Activated CD4-positive, alpha-beta memory T cell treated with anti-CD3 and anti-CD28 coated beads, Interleukin-2, amount 10 ng/mL, durations not matched to agents 7 days and 5 days (primary cell): ENCODE measurements at regions not wholly inside any gene's neighbourhood (a gene's known extent, or its start where the extent isn't known, plus 50 kb on each side); places are given as distances from the start of the nearest gene placed in this dataset.

ENCODE experiments used
- CTCF ChIA-PET: fragments of 350-600 bp; sonication (Branson Sonifier 250); formaldehyde crosslinking; loops from one replicate; lab custom pipeline; 2021; ENCODE audit warnings: antibody characterized with exemption, inconsistent platforms; lab: Charles Lee
- POLR2A ChIA-PET: fragments of 350-600 bp; sonication (Branson Sonifier 250); formaldehyde crosslinking; loops from one replicate; lab custom pipeline; 2021; ENCODE audit warnings: antibody characterized with exemption; lab: Charles Lee
- DNase-seq: peaks from one replicate; pipeline ENCODE4 v3.0.0-alpha.2; 2020
- H3K27ac Mint-ChIP-seq: one replicate; pipeline ENCODE4 v1.8.0; 2021; ENCODE audit warnings: mild to moderate bottlenecking, mixed read lengths
- H3K27me3 Mint-ChIP-seq: one replicate; pipeline ENCODE4 v1.8.0; 2021; ENCODE audit warnings: mixed read lengths
- H3K36me3 Mint-ChIP-seq: one replicate; pipeline ENCODE4 v1.8.0; 2021; ENCODE audit warnings: low read depth, mixed read lengths
- H3K4me1 Mint-ChIP-seq: one replicate; pipeline ENCODE4 v1.8.0; 2021; ENCODE audit warnings: mixed read lengths
- H3K4me3 Mint-ChIP-seq: one replicate; pipeline ENCODE4 v1.8.0; 2021; ENCODE audit warnings: mild to moderate bottlenecking, mixed read lengths
- H3K9me3 Mint-ChIP-seq: one replicate; pipeline ENCODE4 v1.8.0; 2021; ENCODE audit warnings: mixed read lengths

DNA sequence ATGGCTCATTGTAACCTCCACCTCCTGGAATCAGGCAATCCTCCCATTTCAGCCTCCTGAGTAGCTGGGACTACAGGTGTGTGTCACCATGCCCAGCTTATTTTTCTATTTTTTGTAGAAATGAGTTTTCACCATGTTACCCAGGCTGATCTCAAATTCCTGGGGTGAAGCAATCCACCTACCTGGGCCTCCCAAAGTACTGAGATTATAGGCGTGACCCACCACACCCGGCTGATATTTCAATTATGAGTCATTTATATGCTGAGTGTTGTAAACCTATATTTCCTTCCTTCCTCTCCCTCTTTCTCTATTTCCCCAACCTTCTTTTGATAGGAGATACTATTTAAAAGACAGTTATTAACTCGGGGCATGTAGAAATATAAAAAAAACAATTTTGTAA, 469.6 kb upstream of the ID2 start:
- Mint-ChIP-seq H3K4me3 (no peak overlapping the region), H3K4me1 (peaks cover 14% of the 10 kb centered on the region), H3K9me3 (peaks cover 22% of the 10 kb centered on the region), H3K36me3 (peaks cover 19% of the 10 kb centered on the region), H3K27me3 (no peaks in the 10 kb centered on the region), H3K27ac (no peak overlapping the region)
- ChIA-PET POLR2A (interaction anchor here (1.3 kb wide), 1 partner anchor 17 kb away, joined by 3 read pairs; no protein-coding TSS in a partner anchor), CTCF (no interaction called here)
- DNase-seq: no peak

DNA sequence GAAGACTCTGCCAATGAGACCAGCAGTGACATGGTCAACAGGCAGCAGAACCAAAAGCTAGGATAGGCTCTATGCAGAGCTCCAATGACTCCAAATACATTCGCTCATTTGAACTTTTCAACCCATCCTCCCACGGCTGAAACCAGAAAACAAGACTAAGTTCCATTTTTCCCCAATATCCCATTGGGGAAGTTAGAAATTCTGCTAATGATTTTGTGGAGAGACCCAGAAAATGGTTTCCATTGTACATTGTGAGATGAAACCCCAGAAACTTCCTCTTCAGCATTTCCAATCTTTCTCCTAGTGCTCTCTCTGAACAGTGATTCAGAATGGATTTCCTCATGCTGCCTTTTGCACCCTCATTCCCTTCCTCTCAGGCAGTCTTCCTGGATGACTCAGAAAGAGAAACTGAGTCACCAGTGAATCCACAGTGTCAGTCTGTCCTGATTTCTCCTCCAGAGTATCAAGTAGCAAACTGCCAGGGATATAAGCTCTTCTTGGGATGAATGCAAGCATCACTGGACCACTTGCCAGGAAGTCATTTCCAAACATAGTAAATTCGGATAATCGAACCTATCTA, 467.7 kb upstream of the ID2 start:
- H3K36me3 Mint-ChIP-seq: peaks cover 10% of the 10 kb centered on the region
- H3K27ac Mint-ChIP-seq: no peak overlapping the region
- ChIA-PET CTCF (no interaction called here), POLR2A (no interaction called here)
- peaks cover 10% of the 10 kb centered on the region for H3K9me3 Mint-ChIP-seq
- H3K27me3 Mint-ChIP-seq: no peaks in the 10 kb centered on the region
- no peak overlapping the region for H3K4me3 Mint-ChIP-seq
- no peak for DNase-seq
- peaks cover 15% of the 10 kb centered on the region for H3K4me1 Mint-ChIP-seq

DNA sequence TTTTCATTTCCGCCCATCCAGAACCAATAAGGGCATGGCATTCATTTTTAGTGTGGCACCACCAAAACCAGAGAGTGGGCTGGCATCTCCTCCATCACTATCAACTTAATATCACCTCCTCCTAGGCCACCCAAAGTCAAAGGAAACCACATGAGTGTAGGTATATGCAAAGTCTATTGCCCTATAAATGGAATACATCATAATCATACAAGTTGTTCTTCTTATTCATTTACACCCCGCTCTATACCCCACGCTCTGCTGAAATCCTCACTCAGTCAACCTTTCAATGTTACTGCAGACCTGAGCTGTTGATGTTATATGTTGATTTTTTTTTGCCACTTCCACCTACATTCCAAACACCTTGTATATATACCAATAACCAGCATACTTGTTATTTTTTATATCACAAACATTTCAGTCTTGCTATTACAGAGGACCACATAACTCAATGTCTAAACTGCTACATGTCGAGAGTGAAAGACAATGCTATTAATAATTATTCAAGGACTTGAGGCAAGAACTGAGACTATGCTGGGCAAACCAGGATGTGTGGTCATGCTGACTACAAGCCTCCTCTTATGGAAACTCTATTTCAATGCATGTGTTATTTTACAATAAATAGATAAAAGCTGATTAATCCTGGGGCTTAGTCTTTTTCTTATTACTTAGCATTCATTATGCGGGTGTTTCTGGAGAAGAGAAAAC, 466.5 kb upstream of the ID2 start:
- DNase-seq: no peak
- Mint-ChIP-seq H3K4me1 (peaks cover 17% of the 10 kb centered on the region), H3K4me3 (no peak overlapping the region), H3K27me3 (no peaks in the 10 kb centered on the region), H3K27ac (no peak overlapping the region), H3K9me3 (peaks cover 5% of the 10 kb centered on the region), H3K36me3 (peaks cover 5% of the 10 kb centered on the region)
- CTCF ChIA-PET: no interaction called here
- POLR2A ChIA-PET: no interaction called here

DNA sequence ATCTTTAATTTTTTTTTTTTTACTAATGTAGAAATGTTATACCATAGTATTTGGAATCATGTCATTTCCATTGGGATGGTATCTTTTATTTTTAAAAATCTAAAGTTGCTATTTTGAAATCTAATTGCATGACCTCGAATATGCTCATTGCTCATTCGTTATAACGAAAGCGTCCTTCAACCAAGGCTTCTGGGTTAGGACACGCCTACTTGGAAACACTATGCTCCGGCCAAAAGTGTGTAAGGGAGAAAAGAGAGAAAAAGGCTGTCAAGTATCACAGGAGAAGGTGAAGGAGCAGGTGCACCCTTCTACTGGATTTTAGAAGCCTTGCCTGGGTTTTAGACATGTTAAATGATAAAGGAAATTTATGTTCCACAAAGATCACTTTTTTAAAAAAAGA, 465.9 kb upstream of the ID2 start:
- H3K27me3 Mint-ChIP-seq: no peaks in the 10 kb centered on the region
- H3K4me1 Mint-ChIP-seq: peaks cover 17% of the 10 kb centered on the region
- no peak for DNase-seq
- H3K9me3 Mint-ChIP-seq: peaks cover 5% of the 10 kb centered on the region
- CTCF ChIA-PET: interaction anchor here (0.7 kb wide), 1 partner anchor 458 kb away, joined by 4 read pairs; no protein-coding TSS in a partner anchor
- H3K36me3 Mint-ChIP-seq: peaks cover 5% of the 10 kb centered on the region
- H3K4me3 Mint-ChIP-seq: no peak overlapping the region
- H3K27ac Mint-ChIP-seq: no peak overlapping the region
- POLR2A ChIA-PET: no interaction called here

DNA sequence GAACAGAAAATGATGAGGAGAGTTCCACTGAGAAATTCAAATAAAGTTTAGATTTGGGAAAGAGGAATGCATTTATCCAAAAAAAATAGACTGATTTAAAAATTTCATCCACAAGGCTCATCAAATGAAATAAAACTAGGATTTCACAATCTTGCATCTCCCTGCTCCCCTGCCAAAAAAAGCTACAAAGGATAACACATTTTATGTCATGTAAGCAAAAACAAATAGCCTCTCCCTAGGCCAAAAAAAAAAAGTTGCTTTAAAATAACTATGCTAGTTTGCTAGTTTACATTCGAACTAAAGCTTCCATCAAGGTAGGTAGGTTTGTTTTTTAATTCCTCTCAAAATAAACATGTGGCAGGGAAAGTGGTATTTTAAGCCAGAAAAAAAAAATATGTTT, 465.5 kb upstream of the ID2 start:
- H3K4me3 Mint-ChIP-seq: no peak overlapping the region
- H3K36me3 Mint-ChIP-seq: peaks cover 4% of the 10 kb centered on the region
- H3K4me1 Mint-ChIP-seq: peaks cover 17% of the 10 kb centered on the region
- no peak overlapping the region for H3K27ac Mint-ChIP-seq
- CTCF ChIA-PET: interaction anchor here (0.7 kb wide), 1 partner anchor 459 kb away, joined by 4 read pairs; no protein-coding TSS in a partner anchor
- no peaks in the 10 kb centered on the region for H3K27me3 Mint-ChIP-seq
- H3K9me3 Mint-ChIP-seq: peaks cover 4% of the 10 kb centered on the region
- POLR2A ChIA-PET: no interaction called here
- no peak for DNase-seq

DNA sequence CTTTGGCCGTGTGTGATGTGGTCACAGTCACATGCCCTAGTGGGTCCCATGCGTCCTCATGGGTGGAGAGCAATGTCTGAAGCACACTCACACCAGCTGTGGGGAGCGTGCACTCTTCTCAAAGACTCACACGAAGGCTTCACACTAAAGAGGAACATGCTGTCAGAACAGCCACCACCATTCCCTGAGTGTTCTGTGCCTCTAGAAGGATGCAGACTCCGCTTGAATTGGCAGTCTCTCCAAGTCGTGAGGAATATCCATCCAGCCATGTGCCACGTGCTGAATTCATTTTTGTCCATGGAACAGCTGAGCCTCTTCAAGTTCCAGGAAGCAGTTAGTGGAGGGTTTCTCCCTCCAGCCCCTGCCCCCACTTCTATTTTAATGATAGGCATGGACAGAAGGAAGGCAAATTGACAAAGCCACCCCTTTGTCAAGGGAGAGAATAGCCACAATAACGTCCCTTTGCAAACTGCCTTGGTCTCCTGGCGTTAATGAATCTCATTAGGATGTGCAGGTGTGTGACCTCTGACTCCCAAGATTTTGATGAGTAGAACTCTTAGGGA, 464.3 kb upstream of the ID2 start:
- no peaks in the 10 kb centered on the region for H3K27me3 Mint-ChIP-seq
- H3K4me3 Mint-ChIP-seq: no peak overlapping the region
- H3K36me3 Mint-ChIP-seq: no peaks in the 10 kb centered on the region
- CTCF ChIA-PET: interaction anchor here (0.7 kb wide), 1 partner anchor 969 kb away, joined by 3 read pairs; no protein-coding TSS in a partner anchor
- H3K9me3 Mint-ChIP-seq: no peaks in the 10 kb centered on the region
- POLR2A ChIA-PET: no interaction called here
- H3K4me1 Mint-ChIP-seq: peaks cover 6% of the 10 kb centered on the region
- no peak overlapping the region for H3K27ac Mint-ChIP-seq
- DNase-seq: no peak

DNA sequence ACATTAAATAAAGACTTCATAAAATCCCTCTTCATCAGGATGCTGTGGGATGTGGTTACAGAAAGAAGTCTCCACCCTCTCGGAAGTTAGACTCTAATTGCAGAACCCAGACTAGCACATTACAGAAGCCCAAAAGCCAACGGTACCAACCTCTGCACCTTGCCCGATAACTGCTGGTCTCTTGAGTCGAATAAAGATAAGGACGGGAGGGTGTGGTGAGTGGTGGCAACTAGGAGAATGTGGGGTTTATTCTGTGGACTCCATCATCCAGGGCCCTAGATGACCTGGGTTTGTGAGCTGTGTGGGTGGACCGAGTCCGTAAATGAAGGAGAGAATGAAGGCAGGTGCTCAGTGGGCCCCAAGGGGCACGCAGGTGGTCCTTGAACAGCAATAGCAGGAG, 462.8 kb upstream of the ID2 start:
- ChIA-PET POLR2A (no interaction called here), CTCF (interaction anchor here (0.7 kb wide), 1 partner anchor 274 kb away, joined by 3 read pairs; no protein-coding TSS in a partner anchor)

DNA sequence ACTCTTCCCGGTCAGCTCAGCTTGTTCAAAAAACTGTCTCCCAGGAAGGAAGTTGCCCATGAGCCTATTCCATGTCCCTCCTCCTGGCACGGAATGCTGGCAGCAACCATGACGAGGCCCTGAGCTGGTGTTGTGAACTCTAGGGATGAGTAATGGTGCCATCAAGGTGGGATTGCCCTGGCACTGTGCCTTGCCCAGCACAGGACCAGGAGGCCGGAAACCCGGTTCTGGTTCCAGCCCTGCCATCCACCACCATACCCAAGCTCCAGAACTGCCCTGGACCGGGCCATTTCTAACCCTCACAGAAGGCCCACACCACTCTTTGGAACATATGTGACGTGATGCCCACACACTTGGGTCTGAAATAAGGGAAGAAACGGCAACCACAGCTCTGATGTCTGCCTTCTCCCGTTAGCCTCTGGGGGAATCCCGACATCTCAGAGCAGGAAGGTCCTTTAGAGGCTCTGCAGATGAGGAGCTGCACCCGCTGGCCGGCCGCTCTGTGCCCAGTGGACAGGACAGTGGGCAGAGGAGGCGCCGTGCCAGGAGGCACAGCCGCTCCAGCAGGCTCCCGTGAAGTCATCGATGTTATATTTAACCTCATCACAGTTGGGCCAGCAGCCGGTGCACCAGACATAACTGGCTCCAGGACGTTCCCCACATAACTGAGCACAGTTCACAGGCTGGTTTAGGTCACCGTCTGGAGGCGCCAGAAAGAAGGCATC, 462.1 kb upstream of the ID2 start:
- no peak for DNase-seq
- Mint-ChIP-seq H3K9me3 (no peaks in the 10 kb centered on the region), H3K27me3 (no peaks in the 10 kb centered on the region), H3K4me1 (peaks cover 5% of the 10 kb centered on the region), H3K4me3 (no peak overlapping the region), H3K36me3 (no peaks in the 10 kb centered on the region), H3K27ac (no peak overlapping the region)
- ChIA-PET CTCF (interaction anchor here (0.5 kb wide), 1 partner anchor 69 kb away, joined by 4 read pairs; no protein-coding TSS in a partner anchor), POLR2A (no interaction called here)

More for the DNA sequence above, 462.8 kb upstream of the ID2 start:
- H3K27me3 Mint-ChIP-seq: no peaks in the 10 kb centered on the region
- H3K27ac Mint-ChIP-seq: no peak overlapping the region
- H3K9me3 Mint-ChIP-seq: no peaks in the 10 kb centered on the region
- no peak for DNase-seq
- H3K36me3 Mint-ChIP-seq: no peaks in the 10 kb centered on the region
- H3K4me1 Mint-ChIP-seq: peaks cover 6% of the 10 kb centered on the region
- no peak overlapping the region for H3K4me3 Mint-ChIP-seq

DNA sequence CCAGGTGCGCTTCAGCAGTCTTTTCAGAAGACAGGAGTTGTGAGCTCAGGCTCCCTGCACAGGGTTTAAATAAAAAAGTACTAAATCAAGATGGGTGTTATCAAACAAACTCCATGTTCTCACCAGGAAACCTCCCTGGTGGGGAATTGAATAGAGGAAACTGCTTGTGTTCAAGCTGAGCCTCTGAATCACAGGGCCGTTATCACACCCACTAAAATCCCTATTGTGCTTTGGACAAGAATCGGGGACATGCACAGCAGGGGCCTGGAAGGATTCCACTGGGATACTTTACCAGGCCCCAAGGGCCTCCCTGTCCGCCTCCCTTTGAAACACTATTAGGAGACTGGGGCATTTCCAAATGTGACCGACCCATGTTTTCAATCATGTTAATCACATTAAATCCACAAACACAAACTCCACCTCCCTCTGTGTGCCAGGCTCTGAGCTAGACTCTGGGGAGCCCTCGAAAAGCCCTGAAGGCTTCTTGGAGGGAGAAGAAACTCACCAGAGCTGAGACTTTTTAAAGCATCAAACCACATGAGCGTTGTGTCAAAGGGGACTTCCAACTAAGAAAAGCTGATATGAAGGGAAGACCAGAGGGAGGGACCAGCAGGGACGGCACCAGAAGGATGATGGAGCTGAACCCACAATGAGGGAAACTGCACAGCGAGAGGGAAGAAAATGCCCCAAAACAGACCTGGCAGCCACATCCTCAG, 458.7 kb upstream of the ID2 start:
- H3K36me3 Mint-ChIP-seq: no peaks in the 10 kb centered on the region
- peaks cover 3% of the 10 kb centered on the region for H3K4me1 Mint-ChIP-seq
- ChIA-PET POLR2A (no interaction called here), CTCF (no interaction called here)
- H3K9me3 Mint-ChIP-seq: no peaks in the 10 kb centered on the region
- H3K27ac Mint-ChIP-seq: no peak overlapping the region
- no peak overlapping the region for H3K4me3 Mint-ChIP-seq
- H3K27me3 Mint-ChIP-seq: no peaks in the 10 kb centered on the region
- no peak for DNase-seq

DNA sequence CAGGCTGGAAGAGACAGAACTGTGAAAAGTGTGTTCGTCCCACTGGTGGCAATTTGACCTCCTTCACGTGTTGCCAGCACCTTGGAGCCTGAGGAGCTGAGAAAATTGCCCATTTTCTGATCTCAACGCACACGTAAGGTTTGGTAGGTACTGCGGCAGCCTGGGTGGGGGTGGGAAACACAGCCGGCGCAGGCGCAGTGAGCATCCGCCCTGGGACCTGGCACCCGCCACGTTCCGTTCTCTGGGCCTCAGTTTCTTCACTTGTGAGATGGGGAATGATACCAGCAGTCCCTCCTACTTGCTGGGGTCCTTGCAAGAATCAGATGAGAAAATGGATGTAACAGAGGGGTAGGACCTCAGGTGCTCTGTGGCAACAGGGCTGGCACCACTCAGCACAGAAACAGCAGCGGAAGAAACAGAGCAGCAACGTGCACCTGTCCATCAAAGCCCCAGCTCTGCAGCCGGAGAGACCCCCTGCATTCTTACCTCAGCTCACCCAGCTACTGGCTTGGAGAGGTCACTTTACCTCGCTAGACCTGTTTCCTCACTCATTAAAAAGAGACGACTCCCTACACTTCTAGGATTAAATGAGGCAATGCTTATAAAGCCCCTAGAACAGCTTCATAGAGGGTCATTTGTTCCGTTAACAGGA, 458.0 kb upstream of the ID2 start:
- Mint-ChIP-seq H3K27ac (no peak overlapping the region), H3K4me1 (peaks cover 3% of the 10 kb centered on the region), H3K27me3 (no peaks in the 10 kb centered on the region), H3K4me3 (no peak overlapping the region), H3K36me3 (no peaks in the 10 kb centered on the region), H3K9me3 (no peaks in the 10 kb centered on the region)
- no peak for DNase-seq
- CTCF ChIA-PET: no interaction called here
- POLR2A ChIA-PET: no interaction called here

DNA sequence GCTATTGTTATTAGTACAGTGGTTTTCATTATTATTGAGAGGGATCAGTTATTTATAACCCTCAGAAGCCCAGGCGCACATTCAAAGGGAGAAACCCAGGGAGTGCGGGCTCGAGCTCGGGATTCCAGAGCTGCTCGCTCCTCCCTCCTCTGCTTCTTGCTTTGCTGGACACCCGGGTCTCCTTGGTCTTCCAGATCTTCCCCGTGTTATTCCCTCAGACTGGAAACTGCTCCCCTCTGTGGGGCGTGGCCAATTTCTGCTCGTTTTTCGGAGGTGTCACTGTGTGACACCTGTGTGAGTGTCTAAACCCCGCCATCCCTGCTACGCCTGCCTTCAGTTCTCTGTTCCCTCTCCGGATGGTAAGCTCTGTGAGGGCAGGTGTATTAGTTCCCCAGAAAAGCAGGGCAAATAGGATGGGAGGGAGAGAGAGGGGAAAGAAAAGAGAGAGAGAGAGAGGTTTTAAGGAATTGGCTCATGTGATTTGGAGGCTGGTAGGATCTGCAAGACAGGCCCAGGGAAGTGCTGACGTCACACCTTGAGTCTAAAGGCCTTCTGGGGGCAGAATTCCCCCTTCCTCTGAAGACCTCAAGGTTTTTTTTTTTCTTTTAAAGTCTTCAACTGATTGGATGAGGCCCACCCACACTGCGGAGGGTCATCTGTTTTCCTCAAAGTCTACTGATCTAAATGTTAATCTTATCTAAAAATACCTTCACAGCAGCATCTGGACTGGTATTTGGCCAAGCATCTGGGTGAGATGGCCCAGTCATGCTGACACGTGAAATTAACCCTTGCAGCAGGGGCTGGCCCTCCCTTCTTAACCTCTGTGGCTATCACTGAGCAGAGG, 457.3 kb upstream of the ID2 start:
- DNase-seq: no peak
- Mint-ChIP-seq H3K9me3 (no peaks in the 10 kb centered on the region), H3K36me3 (no peaks in the 10 kb centered on the region)

DNA sequence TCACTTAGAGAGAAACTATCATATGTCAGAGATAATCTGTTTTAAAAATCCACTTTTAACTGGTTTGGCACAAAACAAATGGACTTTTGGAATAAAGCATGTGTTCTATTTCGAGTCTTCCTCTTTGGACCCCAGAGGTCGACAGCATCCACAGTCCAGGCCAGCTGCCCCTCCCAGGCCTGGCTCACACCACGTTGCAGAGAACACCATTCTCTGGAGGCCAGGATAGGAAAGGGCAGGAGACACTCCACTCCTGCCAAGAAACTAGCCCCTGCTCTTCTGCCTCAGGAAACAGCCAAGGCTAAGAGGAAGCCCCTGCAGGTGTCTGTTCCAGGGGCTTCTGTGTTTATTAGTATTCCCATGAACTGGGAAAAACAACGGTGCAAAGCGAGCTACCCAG, 456.6 kb upstream of the ID2 start:
- no peak overlapping the region for H3K4me3 Mint-ChIP-seq
- peaks cover 11% of the 10 kb centered on the region for H3K4me1 Mint-ChIP-seq
- H3K27me3 Mint-ChIP-seq: no peaks in the 10 kb centered on the region
- CTCF ChIA-PET: no interaction called here
- POLR2A ChIA-PET: no interaction called here
- no peak for DNase-seq
- H3K27ac Mint-ChIP-seq: no peak overlapping the region
- H3K9me3 Mint-ChIP-seq: no peaks in the 10 kb centered on the region
- H3K36me3 Mint-ChIP-seq: no peaks in the 10 kb centered on the region

More for the DNA sequence above, 457.3 kb upstream of the ID2 start:
- no peaks in the 10 kb centered on the region for H3K27me3 Mint-ChIP-seq
- POLR2A ChIA-PET: no interaction called here
- no peak overlapping the region for H3K4me3 Mint-ChIP-seq
- H3K4me1 Mint-ChIP-seq: peaks cover 5% of the 10 kb centered on the region
- no peak overlapping the region for H3K27ac Mint-ChIP-seq
- CTCF ChIA-PET: no interaction called here
